ENCODE measurements at regions not wholly inside any gene's neighbourhood (a gene's known extent, or its start where the extent isn't known, plus 50 kb on each side); places are given as distances from the start of the nearest gene placed in this dataset.

DNA sequence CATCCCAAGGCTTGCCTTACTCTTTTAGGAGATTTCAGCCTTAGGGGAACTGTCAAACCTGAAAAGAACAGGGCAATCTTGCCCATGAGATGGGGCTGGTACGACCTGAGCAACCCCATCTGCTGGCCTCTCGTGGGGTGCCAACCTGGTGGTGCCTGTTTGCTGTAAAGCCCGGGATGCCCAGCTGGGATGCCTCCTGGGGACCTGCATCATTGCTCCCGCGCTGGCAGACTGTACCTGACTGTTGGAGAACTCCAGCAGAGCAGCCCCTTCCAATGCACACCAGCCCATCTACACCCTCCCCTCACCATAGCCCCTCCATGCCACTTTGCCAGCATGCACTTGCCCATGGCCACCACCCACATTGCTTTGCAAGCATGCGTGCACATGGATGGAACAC lies 335.7 kb downstream of the RPS29 start:
- TF ChIP-seq CTCF (IDR thresholded peaks at IDR 0.05; ENCODE audit: low read depth, low read length, poor library complexity, severe bottlenecking) = no peak
- TF ChIP-seq EZH2phosphoT487 (IDR thresholded peaks at IDR 0.05; ENCODE audit: borderline replicate concordance, low read length) = no peak
